AG04450 (cell line): ENCODE measurements at regions not wholly inside any gene's neighbourhood (a gene's known extent, or its start where the extent isn't known, plus 50 kb on each side); places are given as distances from the start of the nearest gene placed in this dataset.

Experiments
- CTCF ChIA-PET: fragments of 300-600, 350-600 bp; formaldehyde crosslinking; extraction: SDS; loops from one replicate; lab custom pipeline; 2022; ENCODE audit warnings: antibody characterized with exemption, inconsistent platforms; lab: Charles Lee
- POLR2A ChIA-PET: fragments of 350-600 bp; formaldehyde crosslinking; extraction: SDS; loops from one replicate; lab custom pipeline; 2021; ENCODE audit warnings: antibody characterized with exemption, inconsistent platforms; lab: Yijun Ruan, JAX
- DNase-seq: peaks from one replicate; pipeline ENCODE4 v3.0.0-alpha.2; 2011; ENCODE audit warnings: low read depth, low spot score
- H3K27ac ChIP-seq: one replicate; pipeline ENCODE4 v1.5.1; 2012; ENCODE audit warnings: low read depth, low read length, control low read depth
- H3K27me3 ChIP-seq: one replicate; pipeline ENCODE4 v1.6.0; 2012; ENCODE audit warnings: low read length; ENCODE audit not compliant: control insufficient read depth, insufficient read depth
- H3K4me3 ChIP-seq: 2 replicates; pipeline ENCODE4 v1.5.1; 2011; ENCODE audit warnings: mild to moderate bottlenecking, low read depth, low read length, control low read depth
- H3K9me3 ChIP-seq: 2 replicates; pipeline ENCODE4 v1.5.1; 2012; ENCODE audit warnings: low read length; ENCODE audit not compliant: control insufficient read depth, insufficient read depth
- TF ChIP-seq, protein P1 (sequence below): IDR thresholded peaks from 2 replicates; pipeline ENCODE4 v1.5.1; 2011; ENCODE audit warnings: low read depth, low read length, control low read depth, inconsistent platforms

DNA sequence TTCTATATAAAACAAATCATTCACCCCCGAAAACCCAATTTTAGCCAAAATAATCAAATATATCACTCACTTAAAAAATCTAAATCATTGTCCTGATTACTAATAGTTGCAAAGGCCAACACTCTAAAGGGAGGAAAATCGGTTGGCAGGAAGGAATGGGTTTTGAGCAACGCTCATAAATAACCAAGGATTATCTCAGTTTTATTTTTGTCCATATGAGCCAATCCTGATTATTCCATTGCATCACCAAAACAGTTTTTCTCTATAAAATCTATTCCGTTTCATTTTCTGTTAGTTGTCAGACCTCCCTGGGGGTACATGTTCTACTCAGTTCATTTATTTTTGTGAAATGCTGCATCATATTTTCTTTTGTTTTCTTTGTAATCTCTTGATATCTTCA, 174.1 kb downstream of the LRATD1 start:
- POLR2A ChIA-PET = no interaction called here
- TF ChIP-seq, protein P1, sequence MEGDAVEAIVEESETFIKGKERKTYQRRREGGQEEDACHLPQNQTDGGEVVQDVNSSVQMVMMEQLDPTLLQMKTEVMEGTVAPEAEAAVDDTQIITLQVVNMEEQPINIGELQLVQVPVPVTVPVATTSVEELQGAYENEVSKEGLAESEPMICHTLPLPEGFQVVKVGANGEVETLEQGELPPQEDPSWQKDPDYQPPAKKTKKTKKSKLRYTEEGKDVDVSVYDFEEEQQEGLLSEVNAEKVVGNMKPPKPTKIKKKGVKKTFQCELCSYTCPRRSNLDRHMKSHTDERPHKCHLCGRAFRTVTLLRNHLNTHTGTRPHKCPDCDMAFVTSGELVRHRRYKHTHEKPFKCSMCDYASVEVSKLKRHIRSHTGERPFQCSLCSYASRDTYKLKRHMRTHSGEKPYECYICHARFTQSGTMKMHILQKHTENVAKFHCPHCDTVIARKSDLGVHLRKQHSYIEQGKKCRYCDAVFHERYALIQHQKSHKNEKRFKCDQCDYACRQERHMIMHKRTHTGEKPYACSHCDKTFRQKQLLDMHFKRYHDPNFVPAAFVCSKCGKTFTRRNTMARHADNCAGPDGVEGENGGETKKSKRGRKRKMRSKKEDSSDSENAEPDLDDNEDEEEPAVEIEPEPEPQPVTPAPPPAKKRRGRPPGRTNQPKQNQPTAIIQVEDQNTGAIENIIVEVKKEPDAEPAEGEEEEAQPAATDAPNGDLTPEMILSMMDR = no peak
- DNase-seq = no peak
- Histone ChIP-seq H3K4me3 (no peak overlapping the region), H3K9me3 (no peaks in the 10 kb centered on the region), H3K27me3 (no peaks in the 10 kb centered on the region), H3K27ac (no peak overlapping the region)
- CTCF ChIA-PET = no interaction called here

DNA sequence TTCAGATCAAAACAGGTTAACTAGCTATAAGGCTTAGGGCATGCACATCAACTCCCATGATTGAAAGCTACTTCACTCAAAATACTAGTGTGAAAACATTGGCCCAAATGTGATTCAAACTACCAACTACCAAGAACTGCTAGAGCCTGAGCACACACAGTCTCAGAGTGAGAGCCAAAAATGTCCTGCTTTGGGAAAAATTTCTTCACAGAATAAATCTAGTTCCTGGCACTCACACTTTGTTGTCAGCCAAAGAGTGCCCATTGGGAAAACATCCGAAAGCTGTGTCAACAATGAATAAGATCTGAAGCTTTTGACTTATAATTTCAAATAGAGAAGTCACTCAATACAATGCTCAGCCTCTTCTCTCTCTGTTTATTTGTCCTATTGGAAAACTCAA, 182.7 kb downstream of the LRATD1 start:
- CTCF ChIA-PET = no interaction called here
- TF ChIP-seq, protein P1 = no peak
- H3K27me3 ChIP-seq = no peaks in the 10 kb centered on the region
- DNase-seq = no peak
- POLR2A ChIA-PET = no interaction called here
- H3K9me3 ChIP-seq = no peaks in the 10 kb centered on the region
- H3K27ac ChIP-seq = no peak overlapping the region
- H3K4me3 ChIP-seq = no peak overlapping the region

DNA sequence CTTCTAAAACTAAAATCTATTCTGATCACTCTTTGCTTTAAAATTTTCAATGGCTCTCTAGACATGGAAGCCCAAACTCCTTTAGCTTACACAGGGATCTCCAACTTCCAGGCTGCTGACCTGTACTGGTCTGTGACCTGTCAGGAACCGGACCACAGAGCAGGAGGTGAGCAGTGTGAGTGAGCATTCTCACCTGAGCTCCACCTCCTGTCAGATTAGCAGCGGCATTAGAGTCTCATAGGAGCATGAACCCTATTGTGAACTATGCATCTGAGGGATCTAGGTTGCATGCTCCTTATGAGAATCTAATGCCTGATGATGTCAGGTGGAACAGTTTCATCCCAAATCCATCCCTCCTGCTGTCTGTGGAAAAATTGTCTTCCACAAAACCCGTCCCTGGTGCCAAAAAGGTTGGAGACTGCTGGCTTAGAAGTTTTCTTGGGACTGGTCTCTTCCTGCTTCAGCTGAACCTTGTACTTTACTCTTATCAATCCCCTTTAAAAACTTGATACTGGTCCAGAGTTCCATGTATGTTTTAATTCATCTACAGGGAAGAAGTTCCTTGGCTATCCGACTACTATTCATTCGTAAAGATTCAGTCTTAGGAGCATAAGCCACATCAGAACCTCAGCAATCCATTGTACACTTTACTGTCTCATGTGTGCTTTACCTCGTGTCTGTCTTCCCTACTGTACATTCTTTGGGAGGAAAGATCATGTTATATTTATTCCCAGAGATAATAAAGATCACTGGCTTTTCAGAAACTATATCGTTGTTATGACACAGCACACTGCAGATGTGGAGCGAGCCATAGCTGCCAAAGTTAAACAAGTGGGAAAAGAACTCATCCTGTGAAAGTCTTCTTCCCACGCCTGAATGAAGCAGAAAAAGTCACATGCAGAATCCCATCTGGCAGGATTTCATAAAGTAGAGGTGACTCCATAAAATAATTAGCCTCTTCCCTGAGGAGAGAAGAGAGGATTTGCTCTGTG, 183.8 kb downstream of the LRATD1 start:
- Histone ChIP-seq H3K27ac (no peak overlapping the region), H3K4me3 (no peak overlapping the region), H3K9me3 (peaks cover 8% of the 10 kb centered on the region), H3K27me3 (no peaks in the 10 kb centered on the region)
- CTCF ChIA-PET = no interaction called here
- DNase-seq = no peak
- TF ChIP-seq, protein P1 = no peak
- POLR2A ChIA-PET = no interaction called here

DNA sequence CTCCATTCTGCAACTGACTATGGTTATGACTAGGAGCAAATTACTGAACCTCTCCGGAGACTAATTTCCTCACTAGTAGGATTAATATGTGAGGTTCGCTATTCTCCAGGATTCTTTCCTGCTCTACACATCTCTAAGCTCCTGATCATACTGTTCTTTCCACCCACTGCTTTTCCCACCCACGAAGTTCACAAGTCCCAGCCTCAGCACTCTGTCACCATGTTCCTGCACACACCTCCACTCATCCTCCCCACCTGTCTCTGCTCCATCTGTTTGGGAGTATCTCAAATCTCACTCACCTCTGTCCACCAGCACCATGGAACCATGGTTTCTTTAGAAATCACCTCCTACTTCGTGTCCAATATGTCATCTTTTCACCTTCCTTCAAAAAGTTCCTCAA, 185.3 kb downstream of the LRATD1 start:
- Histone ChIP-seq H3K9me3 (peaks cover 8% of the 10 kb centered on the region), H3K27me3 (no peaks in the 10 kb centered on the region), H3K4me3 (no peak overlapping the region), H3K27ac (no peak overlapping the region)
- CTCF ChIA-PET = no interaction called here
- TF ChIP-seq, protein P1 = no peak
- DNase-seq = no peak
- POLR2A ChIA-PET = no interaction called here

DNA sequence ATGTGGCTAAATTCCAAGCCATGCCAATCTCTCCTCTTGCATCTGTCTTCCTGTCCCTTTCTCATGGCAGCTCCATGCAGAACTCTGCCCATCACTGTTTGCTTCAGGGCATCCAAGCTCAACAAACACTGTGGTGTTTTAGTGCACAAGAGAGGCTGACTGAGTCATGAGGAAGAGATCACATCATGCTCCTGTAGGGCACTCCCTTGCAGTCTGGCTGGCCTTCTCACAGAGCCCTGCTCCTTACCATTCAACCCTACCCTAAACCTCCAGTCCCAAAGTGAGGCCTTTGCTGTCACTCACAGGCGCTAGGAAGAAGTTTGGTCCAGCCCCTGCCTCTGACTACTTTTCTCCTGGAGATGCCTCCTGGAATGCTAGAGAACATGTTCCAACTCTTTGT, 194.0 kb downstream of the LRATD1 start:
- Histone ChIP-seq H3K4me3 (no peak overlapping the region), H3K9me3 (no peaks in the 10 kb centered on the region), H3K27me3 (no peaks in the 10 kb centered on the region), H3K27ac (no peak overlapping the region)
- DNase-seq = no peak
- ChIA-PET CTCF (no interaction called here), POLR2A (no interaction called here)
- TF ChIP-seq, protein P1 = no peak
